HUDEP-2 (cell line): ENCODE measurements at regions not wholly inside any gene's neighbourhood (a gene's known extent, or its start where the extent isn't known, plus 50 kb on each side); places are given as distances from the start of the nearest gene placed in this dataset.

Source experiments
- DNase-seq, 76 experiments: peaks; one replicate each; lab custom pipeline; 2025; ENCODE audit not compliant: unreplicated experiment in 76 of 76; lab: John Stamatoyannopoulos, UW

GRCh38 chr11:13104619-13105236 lies 95.6 kb downstream of the RASSF10 start:
- peak in 2 of 76 experiments; percentile 24 to 49 for DNase-seq

GRCh38 chr11:13105237-13105844 lies 96.2 kb downstream of the RASSF10 start:
- DNase-seq, result peak in 73 of 76 experiments; percentile 22 to 91 (median 73)

- no peak for DNase-seq
Observed at GRCh38 chr11:13107544-13108044, 98.5 kb downstream of the RASSF10 start.

GRCh38 chr11:13108416-13108815 lies 99.3 kb downstream of the RASSF10 start:
- DNase-seq, result no peak

GRCh38 chr11:13109616-13110015 lies 100.5 kb downstream of the RASSF10 start:
- no peak for DNase-seq

- DNase-seq, result no peak
Observed at GRCh38 chr11:13110145-13110544, 101.0 kb downstream of the RASSF10 start.

- peak in 1 of 76 experiments; percentile 23 for DNase-seq
Observed at GRCh38 chr11:13110929-13111812, 102.1 kb downstream of the RASSF10 start.

GRCh38 chr11:13111813-13112130 lies 102.7 kb downstream of the RASSF10 start:
- DNase-seq, result no peak

GRCh38 chr11:13114566-13115379 lies 105.7 kb downstream of the RASSF10 start:
- peak in 10 of 76 experiments; percentile 1 to 46 (median 10) for DNase-seq

GRCh38 chr11:13115380-13115675 lies 106.2 kb downstream of the RASSF10 start:
- no peak for DNase-seq

- no peak for DNase-seq
Observed at GRCh38 chr11:13116491-13116890, 107.4 kb downstream of the RASSF10 start.

GRCh38 chr11:13117344-13117743 lies 108.2 kb downstream of the RASSF10 start:
- no peak for DNase-seq

- DNase-seq, result no peak
Observed at GRCh38 chr11:13118194-13118593, 109.1 kb downstream of the RASSF10 start.

- DNase-seq, result no peak
Observed at GRCh38 chr11:13118650-13119049, 109.5 kb downstream of the RASSF10 start.

GRCh38 chr11:13119361-13119760 lies 110.2 kb downstream of the RASSF10 start:
- no peak for DNase-seq

- DNase-seq, result no peak
Observed at GRCh38 chr11:13119941-13120520, 110.9 kb downstream of the RASSF10 start.

- DNase-seq, result no peak
Observed at GRCh38 chr11:13120691-13121090, 111.6 kb downstream of the RASSF10 start.

GRCh38 chr11:13126430-13126829 lies 117.3 kb downstream of the RASSF10 start:
- DNase-seq, result no peak

GRCh38 chr11:13127161-13127560 lies 118.0 kb downstream of the RASSF10 start:
- DNase-seq, result no peak

GRCh38 chr11:13128354-13128753 lies 119.2 kb downstream of the RASSF10 start:
- DNase-seq, result no peak
